ENCODE measurements at regions not wholly inside any gene's neighbourhood (a gene's known extent, or its start where the extent isn't known, plus 50 kb on each side); places are given as distances from the start of the nearest gene placed in this dataset.
"Not testable (repeated sequence)": the region's sequence is repeated elsewhere in the genome, so short reads cannot be mapped to it uniquely, and the experiment has no call there.

DNA sequence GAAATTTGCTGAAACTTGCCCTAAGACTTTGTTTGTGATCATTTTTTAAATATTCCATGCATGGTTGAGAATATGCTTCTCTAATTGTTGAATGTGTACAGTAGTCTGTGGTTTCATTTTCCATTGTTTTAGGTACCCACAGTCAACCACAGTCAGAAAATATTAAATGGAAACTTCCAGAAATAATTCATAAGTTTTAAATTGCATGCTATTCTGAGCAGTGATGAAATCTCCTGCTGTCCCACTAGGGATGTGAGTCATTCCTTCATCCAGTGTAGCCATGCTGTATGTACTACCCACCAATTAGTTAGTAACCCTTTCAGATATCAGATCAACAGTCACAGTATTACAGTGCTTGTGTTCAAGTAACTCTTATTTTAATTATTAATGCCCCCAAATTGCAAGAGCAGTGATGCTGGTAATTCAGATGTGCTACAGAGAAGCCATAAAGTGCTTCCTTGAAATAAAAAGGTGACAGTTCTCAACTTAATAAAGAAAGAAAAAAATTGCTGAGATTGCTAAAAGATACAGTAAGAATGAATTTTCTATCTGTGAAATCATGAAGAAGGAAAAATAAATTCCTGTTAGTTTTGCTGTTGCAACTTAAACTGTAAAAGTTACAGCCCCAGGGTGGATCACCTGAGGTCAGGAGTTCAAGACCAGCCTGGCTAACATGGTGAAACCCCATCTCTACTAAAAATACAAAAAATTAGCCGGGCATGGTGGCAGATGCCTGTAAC lies 79.9 kb upstream of the FBXL17 start:
- DNase-seq (ENCODE audit: low read depth in 2 of 3, low spot score in 1 of 3), result no peak

DNA sequence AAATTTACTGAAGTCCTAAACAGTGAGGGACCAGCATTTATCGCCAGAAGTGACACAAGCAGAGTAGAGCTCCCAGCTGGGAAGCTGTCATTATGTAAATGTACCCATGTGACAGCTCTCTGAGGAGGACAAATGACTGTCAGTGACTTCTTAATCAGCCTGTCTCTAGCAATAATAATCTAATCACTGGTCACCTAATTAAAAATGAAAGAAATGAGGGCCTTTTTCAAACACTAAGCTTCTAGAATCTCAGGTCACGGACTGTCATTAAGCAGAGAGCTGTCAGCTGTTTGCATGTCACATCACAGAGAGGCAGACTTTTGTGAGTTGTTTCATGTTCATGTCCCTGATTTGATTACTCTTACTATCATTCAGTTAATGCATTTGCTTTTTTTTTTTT lies 77.9 kb upstream of the FBXL17 start:
- no peak for DNase-seq (ENCODE audit: low read depth in 2 of 3, low spot score in 1 of 3)

DNA sequence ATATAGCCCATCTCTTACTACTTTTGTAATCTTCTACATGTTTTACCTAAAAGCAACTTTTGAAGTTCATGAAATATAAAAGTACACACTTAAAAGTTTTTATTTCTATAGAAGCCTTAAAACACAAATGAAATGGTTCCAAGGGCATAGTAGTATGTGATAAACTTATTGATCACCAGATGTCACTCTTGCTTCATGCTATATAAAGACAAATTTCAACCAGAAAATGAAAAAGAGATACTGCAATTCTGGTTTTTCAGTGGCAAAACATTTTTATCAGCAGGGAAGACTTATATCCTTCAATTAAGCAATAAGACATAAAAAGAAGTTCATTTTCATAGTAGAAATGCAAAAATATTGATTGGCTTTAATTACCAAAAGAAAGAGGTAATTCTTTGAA lies 69.4 kb upstream of the FBXL17 start:
- DNase-seq (ENCODE audit: low read depth in 2 of 3, low spot score in 1 of 3), result no peak

DNA sequence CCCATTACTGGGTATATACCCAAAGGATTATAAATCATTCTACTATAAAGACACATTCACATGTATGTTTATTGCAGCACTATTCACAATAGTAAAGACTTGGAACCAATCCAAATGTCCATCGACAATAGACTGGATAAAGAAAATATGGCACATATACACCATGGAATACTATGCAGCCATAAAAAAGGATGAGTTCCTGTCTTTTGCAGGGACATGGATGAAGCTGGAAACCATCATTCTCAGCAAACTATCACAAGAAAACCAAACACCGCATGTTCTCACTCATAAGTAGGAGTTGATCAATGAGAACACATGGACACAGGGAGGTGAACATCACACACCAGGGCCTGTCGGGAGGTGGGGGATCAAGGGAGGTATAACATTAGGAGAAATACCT lies 62.2 kb upstream of the FBXL17 start:
- DNase-seq (ENCODE audit: low read depth in 2 of 3, low spot score in 1 of 3), result not testable (repeated sequence)

DNA sequence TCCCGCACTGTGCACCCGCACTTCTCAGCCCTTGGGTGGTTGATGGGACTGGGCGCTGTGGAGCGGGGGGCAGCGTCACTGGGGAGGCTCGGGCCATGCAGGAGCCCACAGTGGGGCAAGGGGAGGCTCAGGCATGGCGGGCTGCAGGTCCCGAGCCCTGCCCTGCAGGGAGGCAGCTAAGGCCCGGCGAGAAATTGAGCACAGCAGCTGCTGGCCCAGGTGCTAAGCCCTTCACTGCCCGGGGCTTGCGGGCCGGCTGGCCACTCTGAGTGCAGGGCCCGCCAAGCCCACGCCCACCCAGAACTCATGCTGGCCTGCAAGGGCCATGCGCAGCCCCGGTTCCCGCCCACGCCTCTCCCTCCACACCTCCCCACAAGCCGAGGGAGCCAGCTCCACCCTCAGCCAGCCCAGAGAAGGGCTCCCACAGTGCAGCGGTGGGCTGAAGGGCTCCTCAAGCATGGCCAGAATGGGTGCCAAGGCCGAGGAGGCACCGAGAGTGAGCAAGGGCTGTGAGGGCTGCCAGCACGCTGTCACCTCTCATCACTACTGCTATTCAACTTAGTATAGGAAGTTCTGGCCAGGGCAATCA lies 60.3 kb upstream of the FBXL17 start:
- not testable (repeated sequence) for DNase-seq (ENCODE audit: low read depth in 2 of 3, low spot score in 1 of 3)

DNA sequence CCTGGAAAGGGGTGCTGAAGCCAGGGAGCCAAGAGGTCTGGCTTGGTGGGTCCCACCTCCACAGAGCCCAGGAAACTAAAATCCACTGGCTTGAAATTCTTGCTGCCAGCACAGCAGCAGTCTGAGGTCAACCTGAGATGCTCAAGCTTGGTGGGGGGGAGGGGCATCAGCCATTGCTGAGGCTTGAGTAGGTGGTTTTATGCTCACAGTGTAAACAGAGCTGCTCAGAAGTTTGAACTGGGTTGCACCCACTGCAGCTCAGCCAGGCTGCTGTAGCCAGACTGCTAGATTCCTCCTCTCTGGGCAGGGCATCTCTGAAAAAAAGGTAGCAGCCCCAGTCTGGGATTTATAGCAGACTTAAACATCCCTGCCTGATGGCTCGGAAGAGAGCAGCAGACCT lies 55.5 kb upstream of the FBXL17 start:
- no peak for DNase-seq (ENCODE audit: low read depth in 2 of 3, low spot score in 1 of 3)

DNA sequence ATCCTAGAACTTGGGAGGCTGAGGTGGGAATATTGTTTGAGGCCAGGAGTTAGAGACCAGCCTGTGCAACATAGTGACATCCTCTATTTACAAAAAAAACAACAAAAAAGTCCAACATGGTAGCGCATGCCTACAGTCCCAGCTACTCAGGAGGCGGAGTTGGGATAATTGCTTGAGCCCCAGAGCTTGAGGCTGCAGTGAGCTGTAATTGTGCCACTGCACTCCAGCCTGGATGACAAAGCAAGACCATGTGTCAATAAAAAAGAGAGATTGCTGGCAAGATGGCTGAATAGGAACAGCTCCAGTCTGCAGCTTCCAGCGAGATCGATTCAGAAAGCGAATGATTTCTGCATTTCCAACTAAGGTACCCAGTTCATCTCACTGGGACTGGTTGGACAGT lies 54.8 kb upstream of the FBXL17 start:
- DNase-seq (ENCODE audit: low read depth in 2 of 3, low spot score in 1 of 3), result no peak

DNA sequence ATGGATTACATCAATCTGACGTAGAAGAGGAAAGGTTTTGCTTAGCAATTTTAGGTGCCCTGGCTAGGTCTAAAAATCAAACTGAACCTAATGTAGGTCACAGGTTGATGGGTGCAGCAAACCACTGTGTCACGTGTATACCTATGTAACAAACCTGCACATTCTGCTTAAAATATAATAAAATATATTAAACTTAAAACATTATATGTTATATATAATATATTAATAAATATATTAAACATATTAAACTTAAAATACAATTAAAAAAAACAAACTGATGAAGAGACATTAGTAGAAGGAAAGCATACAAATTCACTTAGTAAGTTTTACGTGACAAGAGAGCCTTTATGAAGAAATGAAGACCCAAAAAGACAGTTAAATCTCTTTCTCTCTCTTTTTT lies 51.7 kb upstream of the FBXL17 start:
- no peak for DNase-seq (ENCODE audit: low read depth in 2 of 3, low spot score in 1 of 3)

DNA sequence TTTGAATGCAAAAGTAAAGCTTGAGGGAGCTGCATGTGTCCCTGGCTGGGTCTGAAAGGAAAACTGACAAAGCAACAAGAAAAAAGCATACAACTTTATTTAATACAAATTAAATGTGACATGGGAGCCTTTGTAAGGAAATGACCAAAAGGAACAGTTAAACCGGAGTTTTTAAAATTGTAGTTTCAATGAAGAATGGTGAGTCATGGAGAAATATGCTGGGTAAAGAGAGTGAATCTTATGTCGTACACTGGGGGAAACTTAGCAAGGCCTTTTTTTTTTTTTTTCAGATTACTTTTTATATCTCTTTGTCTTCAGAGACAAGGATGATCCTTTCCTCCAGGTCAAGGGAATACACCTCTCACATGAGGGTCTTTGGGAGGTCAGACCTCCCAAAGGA lies 50.1 kb upstream of the FBXL17 start:
- DNase-seq (ENCODE audit: low read depth in 2 of 3, low spot score in 1 of 3), result no peak
